K562 (cell line): ENCODE measurements at regions not wholly inside any gene's neighbourhood (a gene's known extent, or its start where the extent isn't known, plus 50 kb on each side); places are given as distances from the start of the nearest gene placed in this dataset.

Experiments used
- ARNT ChIP-seq, 2 experiments: fragments of 450-650 bp; IDR thresholded peaks; 2 replicates each; pipeline ENCODE4 v1.6.1; 2016; ENCODE audit warnings: mild to moderate bottlenecking in 1 of 2
- ATF7 ChIP-seq: fragments of 450-650 bp; IDR thresholded peaks from 2 replicates; pipeline ENCODE4 v1.7.1; 2014; ENCODE audit warnings: mild to moderate bottlenecking, moderate library complexity
- CTCF ChIP-seq, 3 experiments: IDR thresholded peaks in 2 of 3; conservative IDR thresholded peaks in 1 of 3; 2 replicates each; pipeline ENCODE4 v1.5.1; 2011 to 2012; ENCODE audit warnings: low read length in 3 of 3, mild to moderate bottlenecking in 3 of 3, control low read depth in 2 of 3, improper control_type of control experiment in 1 of 3, inconsistent platforms in 1 of 3, low read depth in 1 of 3, mixed read lengths in 1 of 3, moderate library complexity in 1 of 3; ENCODE audit not compliant: insufficient read depth in 2 of 3
- KDM4B ChIP-seq, 2 experiments: fragments of 450-650 bp in 1 of 2; sonication (generic) in 1 of 2; IDR thresholded peaks; 2 replicates each; pipeline ENCODE4 v1.6.1; 2016 to 2017; ENCODE audit warnings: borderline replicate concordance in 2 of 2, antibody characterized with exemption in 1 of 2, low read depth in 1 of 2, mild to moderate bottlenecking in 1 of 2
- MEIS2 ChIP-seq: fragments of 450-650 bp; IDR thresholded peaks from 2 replicates; pipeline ENCODE4 v1.6.1; 2014; ENCODE audit warnings: mild to moderate bottlenecking; ENCODE audit not compliant: partially characterized antibody
- RCOR1 ChIP-seq, 2 experiments: IDR thresholded peaks; 2 replicates each; pipeline ENCODE4 v1.6.1; 2012; ENCODE audit warnings: low read depth in 2 of 2, low read length in 2 of 2, borderline replicate concordance in 1 of 2, improper control_type of control experiment in 1 of 2

GRCh38 chrX:115362334-115363095 lies 73.0 kb downstream of the LUZP4 start:
- TF ChIP-seq RCOR1 (IDR thresholded peaks at IDR 0.05; ENCODE audit: borderline replicate concordance in 1 of 2, low read depth in 2 of 2, low read length in 2 of 2) (no peak), ARNT (IDR thresholded peaks at IDR 0.05) (no peak), KDM4B (IDR thresholded peaks at IDR 0.05; ENCODE audit: borderline replicate concordance in 2 of 2, low read depth in 1 of 2) (no peak), MEIS2 (no peak), ATF7 (no peak), CTCF (IDR thresholded peaks at IDR 0.05 in 2 of 3, conservative IDR thresholded peaks at IDR 0.05 in 1 of 3; ENCODE audit: insufficient read depth in 2 of 3, low read depth in 1 of 3, low read length in 3 of 3) (no peak)
